ENCODE measurements at regions not wholly inside any gene's neighbourhood (a gene's known extent, or its start where the extent isn't known, plus 50 kb on each side); places are given as distances from the start of the nearest gene placed in this dataset.
A peak's percentile ranks its signal among the peaks of the same experiment; 100 is the strongest.

- Histone ChIP-seq H3K4me1 (no peaks in the 10 kb centered on the region), H3K36me3 (ENCODE audit: insufficient read depth in 1 of 2, low read depth in 1 of 2) (no peaks in the 10 kb centered on the region), H3K27ac (no peak overlapping the region), H3K9me3 (no peaks in the 10 kb centered on the region), H3K4me3 (no peak overlapping the region), H3K27me3 (ENCODE audit: insufficient read depth in 3 of 3, low read length in 2 of 3) (peaks cover 0 to 14% (median 9%) of the 10 kb centered on the region in 3 donors)
- intact Hi-C loops (cut with DNase I), result no loop called here
- DNase-seq (no peak), ATAC-seq (no peak)
- TF ChIP-seq CTCF (IDR thresholded peaks at IDR 0.05), result no peak
- 88 to 90% (median 89%) methylated on average over 3 of the region's 3 CpGs for WGBS, 3 donors
Observed at GRCh38 chr16:86889974-86890373, 311.6 kb downstream of the FOXL1 start.

GRCh38 chr16:86891121-86891520 lies 312.8 kb downstream of the FOXL1 start:
- DNase-seq, result no peak
- WGBS, 3 donors, result 24 to 31% (median 26%) methylated on average over 7 of the region's 7 CpGs
- Histone ChIP-seq H3K27me3 (ENCODE audit: insufficient read depth in 3 of 3, low read length in 2 of 3) (peaks cover 0 to 19% (median 9%) of the 10 kb centered on the region in 3 donors), H3K36me3 (ENCODE audit: insufficient read depth in 1 of 2, low read depth in 1 of 2) (no peaks in the 10 kb centered on the region), H3K9me3 (no peaks in the 10 kb centered on the region), H3K4me3 (no peak overlapping the region), H3K4me1 (no peaks in the 10 kb centered on the region), H3K27ac (no peak overlapping the region)
- ATAC-seq, result no peak
- no peak for TF ChIP-seq CTCF (IDR thresholded peaks at IDR 0.05)
- intact Hi-C loops (cut with DNase I), result no loop called here

- Histone ChIP-seq H3K27me3 (ENCODE audit: insufficient read depth in 3 of 3, low read length in 2 of 3) (peaks cover 0 to 19% (median 9%) of the 10 kb centered on the region in 3 donors), H3K4me3 (no peak overlapping the region), H3K4me1 (no peaks in the 10 kb centered on the region), H3K9me3 (no peaks in the 10 kb centered on the region), H3K36me3 (ENCODE audit: insufficient read depth in 1 of 2, low read depth in 1 of 2) (no peaks in the 10 kb centered on the region), H3K27ac (no peak overlapping the region)
- intact Hi-C loops (cut with DNase I), result no loop called here
- ATAC-seq (no peak), DNase-seq (no peak)
- no peak for TF ChIP-seq CTCF (IDR thresholded peaks at IDR 0.05)
- 86 to 87% (median 87%) methylated on average over 12 of the region's 12 CpGs for WGBS, 3 donors
Observed at GRCh38 chr16:86891631-86892030, 313.3 kb downstream of the FOXL1 start.

GRCh38 chr16:86892509-86892908 lies 314.2 kb downstream of the FOXL1 start:
- Histone ChIP-seq H3K27ac (no peak overlapping the region), H3K9me3 (no peaks in the 10 kb centered on the region), H3K4me3 (no peak overlapping the region), H3K4me1 (no peaks in the 10 kb centered on the region), H3K27me3 (ENCODE audit: insufficient read depth in 3 of 3, low read length in 2 of 3) (peaks cover 0 to 19% (median 7%) of the 10 kb centered on the region in 3 donors), H3K36me3 (ENCODE audit: insufficient read depth in 1 of 2, low read depth in 1 of 2) (no peaks in the 10 kb centered on the region)
- intact Hi-C loops (cut with DNase I), result no loop called here
- ATAC-seq, result peak in 2 of 4 donors; percentile 63 to 96
- 23 to 28% (median 26%) methylated on average over 6 of the region's 6 CpGs for WGBS, 3 donors
- DNase-seq, result no peak
- TF ChIP-seq CTCF (IDR thresholded peaks at IDR 0.05), result no peak

- H3K9me3 ChIP-seq, result no peaks in the 10 kb centered on the region
- H3K36me3 ChIP-seq (ENCODE audit: insufficient read depth in 1 of 2, low read depth in 1 of 2), result no peaks in the 10 kb centered on the region
- H3K27me3 ChIP-seq (ENCODE audit: insufficient read depth in 3 of 3, low read length in 2 of 3), result peaks cover 0 to 19% (median 5%) of the 10 kb centered on the region in 3 donors
- no peaks in the 10 kb centered on the region for H3K4me1 ChIP-seq
- no peak for TF ChIP-seq CTCF (IDR thresholded peaks at IDR 0.05)
- 75 to 80% (median 78%) methylated on average over 10 of the region's 10 CpGs for WGBS, 3 donors
- no peak for DNase-seq
- H3K27ac ChIP-seq, result no peak overlapping the region
- intact Hi-C loops (cut with DNase I), result no loop called here
- H3K4me3 ChIP-seq, result no peak overlapping the region
- no peak for ATAC-seq
Observed at GRCh38 chr16:86893506-86893905, 315.2 kb downstream of the FOXL1 start.

Measured in psoas muscle (tissue), 7 donors.